Lower lobe of right lung (tissue), 2 donors: ENCODE measurements at regions not wholly inside any gene's neighbourhood (a gene's known extent, or its start where the extent isn't known, plus 50 kb on each side); places are given as distances from the start of the nearest gene placed in this dataset.

ENCODE experiments used
- ATAC-seq, 2 donors: fragments of 200-7000 bp; cut with Tn5 transposase; one replicate each; pipeline ENCODE4 v1.9.1; 2020 to 2022; ENCODE audit warnings: mild to moderate bottlenecking in 2 of 2, moderate library complexity in 2 of 2
- DNase-seq: peaks from one replicate; pipeline ENCODE4 v3.0.0-alpha.2; 2020
- H3K27ac ChIP-seq: fragments of 200-600 bp; one replicate; pipeline ENCODE4 v1.8.0; 2022
- H3K27me3 ChIP-seq: fragments of 200-600 bp; one replicate; pipeline ENCODE4 v1.8.0; 2022; ENCODE audit warnings: low read depth
- H3K36me3 ChIP-seq: fragments of 200-600 bp; one replicate; pipeline ENCODE4 v1.8.0; 2022; ENCODE audit warnings: mild to moderate bottlenecking
- H3K4me1 ChIP-seq: fragments of 200-600 bp; one replicate; pipeline ENCODE4 v1.8.0; 2022
- H3K4me3 ChIP-seq: fragments of 200-600 bp; one replicate; pipeline ENCODE4 v1.8.0; 2022; ENCODE audit warnings: mild to moderate bottlenecking
- H3K9me3 ChIP-seq: fragments of 200-600 bp; one replicate; pipeline ENCODE4 v1.8.0; 2022
- CTCF ChIP-seq: fragments of 200-600 bp; IDR thresholded peaks from one replicate; pipeline ENCODE4 v1.8.0; 2022; ENCODE audit warnings: antibody characterized with exemption, mild to moderate bottlenecking
- intact Hi-C: fragments of 100-400 bp; cut with DNase I; formaldehyde crosslinking; loops from one replicate; pipeline ENCODE4 v1.11.0; 2022
- donor health status: DM: no; HTN: yes; CAD: no; lungs with severe emphysema.

- H3K9me3 ChIP-seq: no peaks in the 10 kb centered on the region
- H3K4me3 ChIP-seq: no peak overlapping the region
- ATAC-seq (no peak), DNase-seq (no peak)
- H3K27me3 ChIP-seq: no peaks in the 10 kb centered on the region
- intact Hi-C loops: no loop called here
- H3K36me3 ChIP-seq: no peaks in the 10 kb centered on the region
- TF ChIP-seq CTCF: no peak
- no peak overlapping the region for H3K27ac ChIP-seq
- H3K4me1 ChIP-seq: no peaks in the 10 kb centered on the region
Measured at GRCh38 chr3:83849106-83849730, 1109.6 kb upstream of the CADM2 start.

- H3K27me3 ChIP-seq: no peaks in the 10 kb centered on the region
- H3K4me3 ChIP-seq: no peak overlapping the region
- no peak for TF ChIP-seq CTCF
- H3K27ac ChIP-seq: no peak overlapping the region
- no peaks in the 10 kb centered on the region for H3K36me3 ChIP-seq
- no peak for ATAC-seq
- no peaks in the 10 kb centered on the region for H3K4me1 ChIP-seq
- no peak for DNase-seq
- intact Hi-C loops: no loop called here
- no peaks in the 10 kb centered on the region for H3K9me3 ChIP-seq
Measured at GRCh38 chr3:83863380-83863779, 1095.4 kb upstream of the CADM2 start.

GRCh38 chr3:83868909-83869567 is 1089.8 kb upstream of the CADM2 start:
- no peak for TF ChIP-seq CTCF

GRCh38 chr3:83873550-83873949 is 1085.2 kb upstream of the CADM2 start:
- no peak for DNase-seq
- intact Hi-C loops: no loop called here
- no peaks in the 10 kb centered on the region for H3K9me3 ChIP-seq
- no peaks in the 10 kb centered on the region for H3K27me3 ChIP-seq
- no peak for TF ChIP-seq CTCF
- H3K4me1 ChIP-seq: no peaks in the 10 kb centered on the region
- no peak overlapping the region for H3K27ac ChIP-seq
- no peak for ATAC-seq
- H3K36me3 ChIP-seq: no peaks in the 10 kb centered on the region
- H3K4me3 ChIP-seq: no peak overlapping the region

More at GRCh38 chr3:83868909-83869567, 1089.8 kb upstream of the CADM2 start:
- ATAC-seq: no peak
- no peaks in the 10 kb centered on the region for H3K27me3 ChIP-seq
- H3K36me3 ChIP-seq: no peaks in the 10 kb centered on the region
- no peak overlapping the region for H3K27ac ChIP-seq
- H3K9me3 ChIP-seq: no peaks in the 10 kb centered on the region
- H3K4me3 ChIP-seq: no peak overlapping the region
- intact Hi-C loops: no loop called here
- no peak for DNase-seq
- no peaks in the 10 kb centered on the region for H3K4me1 ChIP-seq

GRCh38 chr3:83877910-83878309 is 1080.9 kb upstream of the CADM2 start:
- no peak for TF ChIP-seq CTCF
- Histone ChIP-seq H3K4me1 (no peaks in the 10 kb centered on the region), H3K4me3 (no peak overlapping the region), H3K36me3 (no peaks in the 10 kb centered on the region), H3K9me3 (no peaks in the 10 kb centered on the region), H3K27me3 (no peaks in the 10 kb centered on the region), H3K27ac (no peak overlapping the region)
- ATAC-seq (no peak), DNase-seq (no peak)
- intact Hi-C loops: no loop called here
